GM13976 (cell line): ENCODE measurements at regions not wholly inside any gene's neighbourhood (a gene's known extent, or its start where the extent isn't known, plus 50 kb on each side); places are given as distances from the start of the nearest gene placed in this dataset.

Experiments
- DNase-seq: peaks from one replicate; pipeline ENCODE4 v3.0.0; 2012; ENCODE audit warnings: low spot score
- CTCF ChIP-seq: IDR thresholded peaks from 2 replicates; pipeline ENCODE4 v1.5.1; 2012; ENCODE audit warnings: borderline replicate concordance, mild to moderate bottlenecking; ENCODE audit not compliant: insufficient read depth; ENCODE audit errors: extremely low read depth, missing control alignments, control extremely low read depth
- in situ Hi-C: fragments of 300-500 bp; cut with MboI; formaldehyde crosslinking; loops from one replicate; pipeline ENCODE4 v1.12.0; 2022; ENCODE audit warnings: low sequenced_read_pairs, mixed read lengths, inconsistent platforms; ENCODE audit not compliant: unreplicated experiment

- no peak for TF ChIP-seq CTCF
- DNase-seq, result no peak
- in situ Hi-C loops, result no loop called here
Observed at GRCh38 chr4:4613641-4614286, 71.9 kb upstream of the STX18 start.

GRCh38 chr4:4613126-4613465, 71.2 kb upstream of the STX18 start:
- TF ChIP-seq CTCF, result no peak
- no peak for DNase-seq
- in situ Hi-C loops, result no loop called here

GRCh38 chr4:4610672-4611071, 68.8 kb upstream of the STX18 start:
- TF ChIP-seq CTCF, result no peak
- in situ Hi-C loops, result no loop called here
- DNase-seq, result no peak

- in situ Hi-C loops, result no loop called here
- DNase-seq, result no peak
- no peak for TF ChIP-seq CTCF
Observed at GRCh38 chr4:4609622-4610334, 67.9 kb upstream of the STX18 start.

GRCh38 chr4:4608214-4608537, 66.3 kb upstream of the STX18 start:
- DNase-seq, result no peak
- in situ Hi-C loops, result no loop called here
- TF ChIP-seq CTCF, result no peak

GRCh38 chr4:4607336-4608213, 65.7 kb upstream of the STX18 start:
- no peak for DNase-seq
- no peak for TF ChIP-seq CTCF
- in situ Hi-C loops, result no loop called here
